ENCODE measurements at regions not wholly inside any gene's neighbourhood (a gene's known extent, or its start where the extent isn't known, plus 50 kb on each side); places are given as distances from the start of the nearest gene placed in this dataset.

DNA sequence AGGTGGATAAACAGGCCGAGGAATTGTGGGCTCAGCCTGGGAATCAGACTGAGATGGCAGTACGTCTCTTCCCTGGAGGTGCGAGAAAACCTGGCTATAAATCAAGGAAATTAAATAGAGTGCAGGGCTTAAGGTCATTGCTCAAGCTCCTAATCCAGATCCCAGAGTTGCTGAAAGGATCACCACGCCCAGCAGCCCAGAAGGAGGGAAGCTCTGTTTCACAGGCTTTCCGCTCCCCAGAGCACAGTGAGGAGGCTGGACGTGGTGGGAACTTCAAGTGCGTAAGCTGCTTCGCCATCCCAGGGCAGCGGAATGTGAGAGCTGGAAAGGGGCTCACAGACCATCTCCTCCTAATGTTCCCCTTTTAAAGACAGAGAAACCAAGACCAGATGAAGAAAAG, 651.6 kb upstream of the TBX3 start:
- Histone ChIP-seq H3K36me3 (ENCODE audit: control insufficient read depth, insufficient read depth, low read length) (no peaks in the 10 kb centered on the region), H3K9me3 (ENCODE audit: control insufficient read depth in 2 of 2, low read length in 2 of 2) (no peaks in the 10 kb centered on the region), H3K27me3 (ENCODE audit: control insufficient read depth, insufficient read depth, low read length) (no peaks in the 10 kb centered on the region), H3K4me1 (ENCODE audit: control insufficient read depth, insufficient read depth, low read length, poor library complexity, severe bottlenecking) (no peaks in the 10 kb centered on the region), H3K4me3 (ENCODE audit: low read depth, low read length) (no peak overlapping the region), H3K27ac (ENCODE audit: insufficient read depth, low read length, poor library complexity, severe bottlenecking) (no peak overlapping the region)
- no peak overlapping the region for H3K4me3 Mint-ChIP-seq
- DNase-seq (no peak), ATAC-seq (ENCODE audit: low read depth in 2 of 2) (no peak)
- H3K27ac Mint-ChIP-seq = no peak overlapping the region
- H3K36me3 Mint-ChIP-seq = no peaks in the 10 kb centered on the region
- H3K9me3 Mint-ChIP-seq = peaks cover 0 to 14% (median 2%) of the 10 kb centered on the region in 7 donors
- no peaks in the 10 kb centered on the region for H3K27me3 Mint-ChIP-seq
- H3K4me1 Mint-ChIP-seq = no peaks in the 10 kb centered on the region

DNA sequence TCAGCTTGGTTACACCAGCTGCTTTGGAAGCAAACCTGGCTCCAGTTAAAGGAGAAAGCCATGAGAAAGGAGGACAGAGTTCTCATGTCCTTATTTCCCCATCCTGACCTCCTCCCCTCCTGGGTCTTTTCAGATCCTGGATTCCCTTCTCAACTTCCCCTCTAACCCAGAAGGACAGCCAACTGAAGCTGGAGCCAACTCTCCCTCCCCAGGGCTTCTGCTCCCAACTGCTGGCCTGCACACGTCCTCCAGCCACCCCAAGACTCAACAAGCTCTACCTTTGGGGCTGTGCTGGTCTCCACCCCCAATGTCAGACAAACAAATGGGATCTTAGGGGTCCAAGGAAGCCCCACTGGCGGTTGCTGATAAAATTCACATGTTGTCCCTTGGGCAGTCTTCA, 651.1 kb upstream of the TBX3 start:
- ATAC-seq (ENCODE audit: low read depth in 2 of 2) = no peak
- H3K27ac ChIP-seq (ENCODE audit: insufficient read depth, low read length, poor library complexity, severe bottlenecking) = no peak overlapping the region
- Mint-ChIP-seq H3K36me3 (no peaks in the 10 kb centered on the region), H3K27ac (no peak overlapping the region), H3K27me3 (no peaks in the 10 kb centered on the region), H3K4me1 (no peaks in the 10 kb centered on the region), H3K4me3 (no peak overlapping the region), H3K9me3 (peaks cover 0 to 13% (median 2%) of the 10 kb centered on the region in 7 donors)
- no peaks in the 10 kb centered on the region for H3K4me1 ChIP-seq (ENCODE audit: control insufficient read depth, insufficient read depth, low read length, poor library complexity, severe bottlenecking)
- no peaks in the 10 kb centered on the region for H3K36me3 ChIP-seq (ENCODE audit: control insufficient read depth, insufficient read depth, low read length)
- H3K9me3 ChIP-seq (ENCODE audit: control insufficient read depth in 2 of 2, low read length in 2 of 2) = no peaks in the 10 kb centered on the region
- no peaks in the 10 kb centered on the region for H3K27me3 ChIP-seq (ENCODE audit: control insufficient read depth, insufficient read depth, low read length)
- no peak overlapping the region for H3K4me3 ChIP-seq (ENCODE audit: low read depth, low read length)
- no peak for DNase-seq

GRCh38 chr12:115332945-115333344, 649.0 kb upstream of the TBX3 start:
- Histone ChIP-seq H3K27me3 (ENCODE audit: control insufficient read depth, insufficient read depth, low read length) (no peaks in the 10 kb centered on the region), H3K9me3 (ENCODE audit: control insufficient read depth in 2 of 2, low read length in 2 of 2) (no peaks in the 10 kb centered on the region), H3K4me1 (ENCODE audit: control insufficient read depth, insufficient read depth, low read length, poor library complexity, severe bottlenecking) (no peaks in the 10 kb centered on the region), H3K36me3 (ENCODE audit: control insufficient read depth, insufficient read depth, low read length) (no peaks in the 10 kb centered on the region), H3K27ac (ENCODE audit: insufficient read depth, low read length, poor library complexity, severe bottlenecking) (no peak overlapping the region), H3K4me3 (ENCODE audit: low read depth, low read length) (no peak overlapping the region)
- Mint-ChIP-seq H3K36me3 (no peaks in the 10 kb centered on the region), H3K4me3 (no peak overlapping the region), H3K9me3 (peaks cover 0 to 13% (median 2%) of the 10 kb centered on the region in 7 donors), H3K4me1 (no peaks in the 10 kb centered on the region), H3K27ac (no peak overlapping the region), H3K27me3 (no peaks in the 10 kb centered on the region)
- DNase-seq (no peak), ATAC-seq (ENCODE audit: low read depth in 2 of 2) (no peak)

DNA sequence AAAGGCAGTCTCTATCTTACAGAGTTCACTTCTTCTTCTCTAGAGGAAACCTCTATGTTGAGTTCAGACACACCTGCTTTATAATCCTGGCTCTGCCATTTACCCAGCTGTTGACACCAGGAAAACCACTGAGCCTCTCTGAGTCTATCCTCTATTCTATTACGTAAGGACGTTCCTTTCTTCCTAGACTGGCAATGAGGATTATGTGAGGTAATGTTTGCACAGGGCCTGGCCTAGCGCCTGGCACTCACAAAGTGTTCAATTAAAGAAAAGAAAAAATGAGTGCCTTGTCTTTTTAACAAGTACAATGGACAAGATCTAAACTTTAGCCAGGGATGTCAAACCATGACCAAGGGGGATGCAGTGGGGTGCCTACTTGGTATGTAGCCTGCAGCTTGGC, 641.9 kb upstream of the TBX3 start:
- DNase-seq (no peak), ATAC-seq (ENCODE audit: low read depth in 2 of 2) (no peak)
- Histone ChIP-seq H3K4me1 (ENCODE audit: control insufficient read depth, insufficient read depth, low read length, poor library complexity, severe bottlenecking) (no peaks in the 10 kb centered on the region), H3K9me3 (ENCODE audit: control insufficient read depth in 2 of 2, low read length in 2 of 2) (no peaks in the 10 kb centered on the region), H3K27ac (ENCODE audit: insufficient read depth, low read length, poor library complexity, severe bottlenecking) (no peak overlapping the region), H3K4me3 (ENCODE audit: low read depth, low read length) (no peak overlapping the region), H3K36me3 (ENCODE audit: control insufficient read depth, insufficient read depth, low read length) (no peaks in the 10 kb centered on the region), H3K27me3 (ENCODE audit: control insufficient read depth, insufficient read depth, low read length) (no peaks in the 10 kb centered on the region)
- no peak overlapping the region for H3K4me3 Mint-ChIP-seq
- H3K36me3 Mint-ChIP-seq = no peaks in the 10 kb centered on the region
- H3K27ac Mint-ChIP-seq = no peak overlapping the region
- peaks cover 0 to 5% (median 3%) of the 10 kb centered on the region in 7 donors for H3K9me3 Mint-ChIP-seq
- H3K27me3 Mint-ChIP-seq = no peaks in the 10 kb centered on the region
- H3K4me1 Mint-ChIP-seq = no peaks in the 10 kb centered on the region

DNA sequence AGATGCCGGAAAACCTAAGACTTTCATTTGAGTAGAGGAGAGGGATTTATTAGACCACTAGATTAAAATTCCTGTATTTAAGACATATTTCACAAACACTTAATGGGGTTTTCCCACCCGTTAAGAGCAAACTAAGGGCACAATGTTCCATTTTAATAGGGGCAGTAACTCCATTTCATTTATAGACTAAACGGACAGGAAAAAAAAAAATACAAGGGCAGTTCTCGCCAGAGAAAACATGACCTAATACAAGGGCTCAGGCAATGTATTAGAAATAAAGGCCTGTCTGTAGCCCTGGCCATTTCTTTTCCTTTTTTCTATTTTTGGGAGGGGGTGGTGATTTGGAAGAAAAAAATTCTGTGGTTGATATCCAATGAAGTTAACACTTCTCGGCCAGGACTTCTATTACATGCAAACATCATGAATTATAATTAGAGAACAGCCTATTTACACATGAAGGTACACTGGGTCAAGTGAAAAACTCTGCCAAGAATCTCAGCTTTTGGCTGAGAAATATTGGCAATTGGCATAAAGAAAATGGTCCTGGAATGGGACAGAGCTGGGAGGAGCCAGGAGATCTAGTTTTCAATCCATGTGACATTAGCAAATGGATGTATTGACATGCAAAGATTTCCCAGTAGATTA, 641.1 kb upstream of the TBX3 start:
- Histone ChIP-seq H3K9me3 (ENCODE audit: control insufficient read depth in 2 of 2, low read length in 2 of 2) (no peaks in the 10 kb centered on the region), H3K36me3 (ENCODE audit: control insufficient read depth, insufficient read depth, low read length) (no peaks in the 10 kb centered on the region), H3K4me3 (ENCODE audit: low read depth, low read length) (no peak overlapping the region), H3K27me3 (ENCODE audit: control insufficient read depth, insufficient read depth, low read length) (no peaks in the 10 kb centered on the region), H3K4me1 (ENCODE audit: control insufficient read depth, insufficient read depth, low read length, poor library complexity, severe bottlenecking) (no peaks in the 10 kb centered on the region), H3K27ac (ENCODE audit: insufficient read depth, low read length, poor library complexity, severe bottlenecking) (no peak overlapping the region)
- Mint-ChIP-seq H3K9me3 (peaks cover 0 to 9% (median 4%) of the 10 kb centered on the region in 7 donors), H3K36me3 (no peaks in the 10 kb centered on the region), H3K4me3 (no peak overlapping the region), H3K4me1 (no peaks in the 10 kb centered on the region), H3K27me3 (no peaks in the 10 kb centered on the region), H3K27ac (no peak overlapping the region)
- DNase-seq (no peak), ATAC-seq (ENCODE audit: low read depth in 2 of 2) (no peak)

DNA sequence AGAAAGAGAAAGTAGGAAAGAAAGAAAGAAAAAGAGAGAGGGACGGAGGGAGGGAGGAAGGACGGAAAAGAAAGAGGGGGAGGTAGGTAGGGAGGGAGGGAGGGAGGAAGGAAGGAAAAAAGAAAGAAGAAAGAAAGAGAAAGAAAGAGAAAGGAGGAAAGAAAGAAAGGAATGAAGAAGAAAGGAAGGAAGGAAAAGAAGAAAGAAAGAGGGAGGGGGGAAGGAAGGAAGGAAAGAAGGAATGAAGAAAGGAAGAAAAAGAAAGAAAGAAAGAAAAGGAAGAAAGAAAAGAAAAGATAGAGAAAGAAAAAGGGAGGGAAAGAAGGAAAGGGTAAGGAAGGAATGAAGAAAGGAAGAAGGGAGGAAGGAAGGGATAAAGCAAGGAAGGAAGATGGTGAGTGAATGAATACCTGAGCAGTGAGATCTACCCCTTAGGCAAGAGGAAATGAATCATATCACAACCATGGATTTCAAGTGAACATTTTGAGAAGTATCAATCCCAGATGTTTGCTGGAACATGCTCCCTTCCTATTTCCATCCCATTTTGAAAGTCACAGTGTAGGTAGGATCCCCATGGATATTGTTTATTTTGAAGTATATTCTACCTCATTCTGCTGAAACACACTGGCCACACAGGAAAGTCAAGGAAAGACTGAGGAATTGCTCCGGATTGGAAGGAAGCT, 639.4 kb upstream of the TBX3 start:
- no peak for DNase-seq
- Mint-ChIP-seq H3K4me1 (no peaks in the 10 kb centered on the region), H3K4me3 (no peak overlapping the region), H3K9me3 (peaks cover 0 to 8% (median 4%) of the 10 kb centered on the region in 7 donors), H3K36me3 (no peaks in the 10 kb centered on the region), H3K27ac (no peak overlapping the region), H3K27me3 (no peaks in the 10 kb centered on the region)
- no peaks in the 10 kb centered on the region for H3K36me3 ChIP-seq (ENCODE audit: control insufficient read depth, insufficient read depth, low read length)
- no peak overlapping the region for H3K4me3 ChIP-seq (ENCODE audit: low read depth, low read length)
- no peaks in the 10 kb centered on the region for H3K4me1 ChIP-seq (ENCODE audit: control insufficient read depth, insufficient read depth, low read length, poor library complexity, severe bottlenecking)
- H3K9me3 ChIP-seq (ENCODE audit: control insufficient read depth in 2 of 2, low read length in 2 of 2) = no peaks in the 10 kb centered on the region
- no peak overlapping the region for H3K27ac ChIP-seq (ENCODE audit: insufficient read depth, low read length, poor library complexity, severe bottlenecking)
- no peaks in the 10 kb centered on the region for H3K27me3 ChIP-seq (ENCODE audit: control insufficient read depth, insufficient read depth, low read length)
- ATAC-seq (ENCODE audit: low read depth in 2 of 2) = no peak

GRCh38 chr12:115322275-115322674, 638.3 kb upstream of the TBX3 start:
- H3K36me3 Mint-ChIP-seq = no peaks in the 10 kb centered on the region
- Histone ChIP-seq H3K9me3 (ENCODE audit: control insufficient read depth in 2 of 2, low read length in 2 of 2) (no peaks in the 10 kb centered on the region), H3K4me3 (ENCODE audit: low read depth, low read length) (no peak overlapping the region), H3K27me3 (ENCODE audit: control insufficient read depth, insufficient read depth, low read length) (no peaks in the 10 kb centered on the region), H3K27ac (ENCODE audit: insufficient read depth, low read length, poor library complexity, severe bottlenecking) (no peak overlapping the region), H3K36me3 (ENCODE audit: control insufficient read depth, insufficient read depth, low read length) (no peaks in the 10 kb centered on the region), H3K4me1 (ENCODE audit: control insufficient read depth, insufficient read depth, low read length, poor library complexity, severe bottlenecking) (no peaks in the 10 kb centered on the region)
- H3K9me3 Mint-ChIP-seq = peaks cover 0 to 9% (median 2%) of the 10 kb centered on the region in 7 donors
- H3K4me3 Mint-ChIP-seq = no peak overlapping the region
- no peak for DNase-seq
- no peak for ATAC-seq (ENCODE audit: low read depth in 2 of 2)
- H3K27ac Mint-ChIP-seq = no peak overlapping the region
- H3K4me1 Mint-ChIP-seq = no peaks in the 10 kb centered on the region
- no peaks in the 10 kb centered on the region for H3K27me3 Mint-ChIP-seq

DNA sequence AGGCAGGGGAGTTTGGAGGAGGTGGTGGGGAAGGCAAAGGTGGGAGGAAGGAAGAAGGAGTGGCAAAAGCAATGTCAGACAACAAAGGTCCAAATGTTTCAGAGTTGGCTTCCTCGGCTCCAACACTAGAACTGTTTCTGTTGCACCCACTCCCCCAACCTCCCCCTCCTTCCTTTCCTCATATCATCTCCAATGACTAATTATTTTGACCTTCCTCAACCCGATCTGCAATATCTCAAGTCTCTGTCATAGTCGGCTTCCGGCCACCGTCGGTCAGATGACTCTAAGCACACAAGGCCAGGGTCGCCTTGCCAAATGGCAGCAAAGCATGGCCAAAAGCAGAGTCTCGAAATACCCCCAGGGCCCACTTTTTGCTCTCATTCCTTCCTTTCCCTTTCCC, 637.0 kb upstream of the TBX3 start:
- H3K36me3 ChIP-seq (ENCODE audit: control insufficient read depth, insufficient read depth, low read length) = no peaks in the 10 kb centered on the region
- DNase-seq (no peak), ATAC-seq (ENCODE audit: low read depth in 2 of 2) (no peak)
- Mint-ChIP-seq H3K36me3 (no peaks in the 10 kb centered on the region), H3K27ac (no peak overlapping the region), H3K4me1 (no peaks in the 10 kb centered on the region), H3K27me3 (no peaks in the 10 kb centered on the region), H3K4me3 (no peak overlapping the region), H3K9me3 (peaks cover 0 to 9% (median 2%) of the 10 kb centered on the region in 7 donors)
- no peaks in the 10 kb centered on the region for H3K4me1 ChIP-seq (ENCODE audit: control insufficient read depth, insufficient read depth, low read length, poor library complexity, severe bottlenecking)
- no peaks in the 10 kb centered on the region for H3K9me3 ChIP-seq (ENCODE audit: control insufficient read depth in 2 of 2, low read length in 2 of 2)
- no peaks in the 10 kb centered on the region for H3K27me3 ChIP-seq (ENCODE audit: control insufficient read depth, insufficient read depth, low read length)
- no peak overlapping the region for H3K4me3 ChIP-seq (ENCODE audit: low read depth, low read length)
- H3K27ac ChIP-seq (ENCODE audit: insufficient read depth, low read length, poor library complexity, severe bottlenecking) = no peak overlapping the region
